ENCODE measurements at regions not wholly inside any gene's neighbourhood (a gene's known extent, or its start where the extent isn't known, plus 50 kb on each side); places are given as distances from the start of the nearest gene placed in this dataset.

DNA sequence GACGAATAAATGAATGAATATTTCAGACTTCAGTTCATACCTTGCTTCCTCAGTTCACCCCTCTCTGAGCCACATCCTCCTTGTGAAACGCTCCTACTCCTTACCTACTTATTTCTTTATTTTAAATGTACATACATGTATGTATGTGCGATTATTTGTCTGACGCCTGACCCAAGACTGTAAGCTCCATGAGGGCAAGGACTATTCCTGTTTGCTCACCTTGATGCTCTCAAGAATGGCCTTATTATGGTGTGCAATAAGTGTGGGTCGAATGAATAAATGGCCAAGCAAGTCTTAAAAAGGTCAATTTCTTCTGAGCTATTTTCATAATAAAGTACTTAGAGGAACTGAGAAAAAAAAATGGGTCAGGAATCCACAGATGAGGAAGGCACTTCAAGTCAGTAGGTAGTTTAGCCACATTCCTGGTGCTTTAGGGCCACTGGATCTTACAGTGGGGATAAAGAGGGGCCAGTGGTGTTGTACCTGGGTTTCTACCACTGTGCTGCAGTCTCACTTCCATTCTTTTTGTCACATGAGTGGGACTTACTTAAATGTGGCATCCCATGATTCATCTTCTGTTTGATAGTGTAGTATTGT lies 74.7 kb downstream of the SDC1 start:
- DNase-seq: no peak

DNA sequence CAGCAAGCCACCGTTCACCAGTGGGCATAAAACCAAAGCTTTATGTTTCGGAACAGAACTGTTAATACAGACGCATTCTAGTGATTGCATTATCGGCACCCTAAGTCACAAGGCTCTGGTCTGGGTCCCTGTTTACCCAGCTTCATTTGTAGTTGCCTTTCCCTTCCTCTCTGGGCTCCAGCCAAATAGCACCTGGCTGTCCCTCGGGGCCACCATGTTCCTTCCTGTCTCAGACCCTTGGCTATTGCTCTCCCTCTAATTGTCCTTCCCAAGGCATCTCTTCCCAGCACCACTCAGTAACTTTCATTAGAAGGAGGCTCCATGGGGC lies 75.3 kb downstream of the SDC1 start:
- DNase-seq: no peak

DNA sequence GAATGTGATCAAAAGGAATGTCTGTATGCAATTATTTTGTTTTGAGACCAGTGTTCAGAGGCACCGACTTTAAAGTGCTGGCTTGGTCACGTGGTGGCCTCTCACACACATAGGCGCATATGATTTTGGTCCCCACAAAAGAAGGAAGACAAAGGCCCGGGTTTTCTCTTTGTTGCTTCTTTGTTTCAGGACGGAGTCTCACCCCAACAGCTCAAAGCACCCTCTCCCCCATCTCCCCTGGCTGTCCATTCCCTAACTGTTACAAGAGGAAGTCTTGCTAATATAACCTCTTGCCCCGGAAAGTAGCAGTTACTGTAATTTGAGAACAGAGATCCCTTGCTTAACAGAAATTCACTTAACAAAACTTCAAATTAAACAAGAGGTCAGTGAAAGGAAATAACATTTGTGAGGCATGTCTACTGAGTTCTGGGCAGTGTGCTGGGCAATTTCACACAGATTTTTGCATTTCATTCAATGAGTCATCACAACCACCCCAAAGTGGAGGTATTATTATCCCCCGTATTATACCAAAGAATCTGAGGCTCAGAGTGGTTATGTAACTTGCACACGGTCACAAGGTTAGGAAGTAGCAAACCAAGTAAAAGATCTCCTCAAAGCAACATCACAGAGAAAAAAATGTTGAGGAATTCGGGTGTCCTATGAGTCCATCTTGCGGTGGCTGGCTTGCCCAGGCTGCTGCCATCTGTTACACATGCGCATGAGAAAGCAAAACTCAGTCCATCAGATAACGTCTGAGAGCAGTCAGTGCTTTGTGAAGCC lies 75.8 kb downstream of the SDC1 start:
- DNase-seq: no peak

DNA sequence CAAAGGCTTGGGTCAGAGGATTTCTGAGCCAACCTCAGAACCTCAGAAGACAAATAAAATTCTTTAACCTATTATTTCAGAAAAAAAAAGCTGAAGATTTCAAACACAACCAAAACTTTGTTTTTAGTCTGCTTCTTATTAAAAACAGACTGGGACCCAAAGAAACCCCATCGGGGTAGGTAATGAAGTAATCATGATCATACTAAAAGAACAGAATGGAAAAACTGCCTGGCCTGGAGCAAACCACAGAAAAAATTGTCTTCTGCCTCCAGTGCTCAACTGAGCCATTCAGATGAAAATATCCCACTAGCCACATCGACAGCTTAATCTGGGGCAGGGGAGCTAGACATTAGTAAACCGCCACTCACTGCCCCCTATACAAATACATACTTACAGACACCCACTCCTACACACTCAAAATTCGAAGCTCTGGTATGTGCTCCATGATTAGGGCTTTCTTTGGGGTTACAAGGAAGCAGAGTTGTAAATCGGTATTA lies 76.5 kb downstream of the SDC1 start:
- DNase-seq: no peak

DNA sequence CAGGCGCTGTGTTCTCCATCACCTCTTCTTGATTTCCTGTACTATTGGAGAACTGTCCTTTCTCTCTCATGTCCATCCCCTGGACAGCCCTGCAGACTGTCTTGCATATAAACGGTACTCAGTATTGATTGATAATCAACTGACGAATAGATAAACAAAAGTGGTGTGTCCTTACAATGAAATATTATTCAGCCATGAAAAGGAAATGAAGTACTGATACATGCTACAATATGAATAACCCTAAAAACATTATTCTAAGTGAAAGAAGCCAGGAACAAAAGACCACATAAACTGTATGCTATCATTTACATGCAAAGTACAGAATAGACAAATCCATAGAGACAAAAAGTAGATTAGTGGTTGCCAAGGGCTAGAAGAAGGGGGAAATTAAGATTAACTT lies 77.6 kb downstream of the SDC1 start:
- no peak for DNase-seq

DNA sequence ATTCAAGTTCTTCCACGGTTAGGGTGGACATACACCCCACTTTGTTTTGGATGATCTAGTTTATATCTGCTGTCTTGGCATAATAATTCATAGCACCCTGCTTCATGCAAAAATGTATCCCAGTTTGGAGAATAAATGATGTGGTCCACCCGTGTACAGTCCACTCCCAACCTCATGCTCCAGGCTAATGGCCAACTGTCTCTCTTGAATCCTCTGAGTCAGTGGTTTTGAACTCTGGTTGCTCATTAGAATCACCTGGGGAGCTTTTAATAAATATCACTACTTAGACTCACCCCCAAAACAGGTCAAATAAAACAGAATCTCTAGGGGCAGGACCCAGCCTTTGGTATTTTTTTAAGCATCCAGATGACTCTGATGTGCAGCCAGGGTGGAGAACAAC lies 78.5 kb downstream of the SDC1 start:
- no peak for DNase-seq

DNA sequence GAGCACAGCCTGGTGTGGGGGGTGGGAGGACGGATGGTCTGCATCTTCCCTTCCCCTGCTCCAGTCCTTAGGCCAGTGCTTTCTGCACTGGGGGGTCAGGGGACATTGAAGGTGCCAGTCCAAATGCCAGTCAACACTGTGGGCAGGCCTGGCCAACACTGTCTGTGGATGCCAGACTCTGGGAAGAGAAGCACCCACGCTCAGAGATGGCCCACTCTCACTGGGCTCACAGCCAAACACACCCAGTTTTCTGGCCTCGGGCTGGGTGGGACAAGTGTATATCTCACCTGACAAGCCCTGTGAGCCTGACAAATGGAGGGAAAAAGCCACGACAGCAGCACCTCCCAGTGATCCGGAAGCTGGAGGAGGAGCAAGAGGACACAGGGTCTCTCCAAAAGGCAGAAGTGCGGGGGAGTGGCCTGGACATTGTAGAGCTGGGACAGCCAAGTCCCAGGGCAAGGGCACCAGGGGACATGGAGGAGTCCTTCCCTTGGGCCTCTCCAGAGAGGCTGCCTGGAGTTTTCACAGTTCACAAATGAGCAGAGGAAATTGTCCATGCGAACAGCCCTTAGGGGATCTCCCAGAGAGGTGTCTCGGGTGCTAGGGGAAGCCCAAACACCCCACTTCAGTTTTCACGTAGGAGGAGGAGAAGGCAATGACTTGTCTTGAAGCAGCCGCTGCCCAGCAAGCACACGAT lies 79.3 kb downstream of the SDC1 start:
- peak; percentile 18 for DNase-seq

DNA sequence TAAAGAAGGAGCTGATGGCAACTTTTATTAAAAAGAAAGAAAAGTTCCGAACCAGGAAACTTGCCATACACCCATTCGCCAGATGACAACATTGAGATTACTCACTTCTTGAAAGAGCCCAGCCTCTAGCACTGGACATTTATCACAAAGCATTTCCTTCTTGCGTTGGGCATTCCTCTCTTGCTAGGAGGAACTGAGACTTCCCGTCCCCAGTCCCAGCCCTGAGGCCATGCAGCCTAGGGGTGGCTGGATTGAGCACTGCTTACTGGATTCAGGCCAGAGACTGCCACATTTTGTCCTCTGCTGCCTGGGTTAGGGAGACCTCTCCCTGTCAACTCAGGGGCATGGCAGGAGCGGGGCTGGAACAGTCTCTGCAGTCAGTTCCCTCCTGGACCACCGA lies 80.1 kb downstream of the SDC1 start:
- no peak for DNase-seq

DNA sequence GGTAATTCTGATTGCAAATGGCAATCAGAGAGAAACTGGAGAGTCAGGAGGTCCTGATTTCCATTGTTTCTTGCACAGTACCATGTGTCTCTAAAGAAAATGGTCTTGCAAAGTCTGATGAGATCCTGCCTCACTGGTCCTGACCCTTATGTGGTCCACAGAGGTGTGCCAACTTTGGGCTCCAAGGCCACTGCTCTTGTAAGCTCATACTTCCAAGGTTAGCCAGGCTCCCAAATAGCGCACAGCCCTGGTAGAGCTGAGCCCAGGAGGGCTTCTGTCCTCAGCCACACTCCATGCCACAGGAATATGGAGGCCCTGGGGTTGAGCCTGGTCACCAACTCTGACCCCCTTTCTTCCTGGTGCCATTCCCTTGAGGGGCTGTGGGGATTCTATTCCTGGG lies 80.7 kb downstream of the SDC1 start:
- no peak for DNase-seq

DNA sequence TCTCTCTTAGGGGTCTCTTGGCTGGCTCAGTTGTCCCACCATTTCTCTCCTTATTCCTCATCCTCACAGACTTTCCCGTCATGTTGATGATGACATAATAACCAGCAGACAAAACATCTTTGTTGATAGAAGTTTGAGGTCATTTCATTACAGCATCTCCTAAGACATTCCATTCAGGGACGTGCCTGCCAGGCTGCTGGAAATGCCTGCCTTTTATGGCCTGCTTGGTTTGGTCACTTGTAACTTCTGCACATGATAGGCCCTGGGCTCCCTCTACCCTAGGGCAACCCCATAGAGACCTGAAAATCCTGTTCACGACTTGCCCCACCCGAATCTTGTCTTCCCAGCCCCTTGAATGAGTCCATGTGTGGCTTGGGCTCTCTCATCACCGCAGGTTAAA lies 81.7 kb downstream of the SDC1 start:
- no peak for DNase-seq

DNA sequence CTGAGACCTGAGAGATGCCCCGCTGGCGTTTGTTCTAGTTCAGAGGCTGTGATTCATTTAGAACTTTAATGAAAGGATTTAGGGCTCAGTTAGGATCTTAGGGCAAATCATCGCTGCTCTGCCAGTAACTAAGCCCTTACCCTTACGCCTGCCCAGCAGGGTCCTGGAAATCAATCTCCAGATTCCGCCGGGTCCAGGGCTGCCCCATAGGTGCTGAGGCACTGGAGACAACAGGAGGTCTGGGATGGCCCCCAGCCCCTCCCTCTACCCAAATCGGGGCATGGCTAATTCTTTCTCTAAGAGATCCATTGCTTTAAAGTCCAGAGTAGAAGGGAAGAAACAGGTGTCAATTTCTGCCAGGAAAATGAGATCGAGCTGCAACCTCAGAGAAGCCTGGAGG lies 83.1 kb downstream of the SDC1 start:
- DNase-seq: no peak

DNA sequence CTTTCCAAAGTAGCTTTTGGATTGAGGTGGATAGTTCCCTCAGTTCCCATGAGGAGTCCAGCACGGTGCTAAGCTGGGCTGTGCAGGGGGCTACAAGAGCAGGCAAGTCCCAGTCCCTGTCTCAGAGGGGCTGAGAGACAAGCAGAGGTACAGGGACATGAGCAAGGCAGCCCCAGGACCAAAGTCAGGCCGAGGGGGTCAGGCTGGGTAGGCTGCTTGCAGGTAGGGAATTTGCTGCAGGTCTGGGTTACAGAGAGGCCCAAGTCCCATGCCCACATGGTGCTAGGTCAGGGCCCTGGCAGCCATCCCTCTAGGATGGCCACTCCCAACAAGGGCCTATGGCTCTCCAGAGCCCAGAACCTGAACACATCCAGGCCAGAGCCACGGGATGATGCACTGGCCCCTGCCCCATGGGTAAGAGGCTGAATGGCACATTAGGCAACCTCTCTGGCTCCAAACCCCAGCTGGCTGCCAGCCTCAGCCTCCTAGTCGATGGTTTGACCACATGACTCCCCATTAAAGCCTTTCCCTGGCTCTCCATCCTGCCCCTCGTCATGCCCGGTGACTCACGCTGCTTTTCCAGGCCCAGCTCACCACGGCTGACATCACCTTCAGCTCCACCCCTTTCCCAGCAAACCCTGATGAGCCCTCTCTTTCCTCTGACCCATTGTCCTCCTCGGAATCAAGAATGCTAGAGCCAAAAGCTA lies 83.7 kb downstream of the SDC1 start:
- DNase-seq: no peak

DNA sequence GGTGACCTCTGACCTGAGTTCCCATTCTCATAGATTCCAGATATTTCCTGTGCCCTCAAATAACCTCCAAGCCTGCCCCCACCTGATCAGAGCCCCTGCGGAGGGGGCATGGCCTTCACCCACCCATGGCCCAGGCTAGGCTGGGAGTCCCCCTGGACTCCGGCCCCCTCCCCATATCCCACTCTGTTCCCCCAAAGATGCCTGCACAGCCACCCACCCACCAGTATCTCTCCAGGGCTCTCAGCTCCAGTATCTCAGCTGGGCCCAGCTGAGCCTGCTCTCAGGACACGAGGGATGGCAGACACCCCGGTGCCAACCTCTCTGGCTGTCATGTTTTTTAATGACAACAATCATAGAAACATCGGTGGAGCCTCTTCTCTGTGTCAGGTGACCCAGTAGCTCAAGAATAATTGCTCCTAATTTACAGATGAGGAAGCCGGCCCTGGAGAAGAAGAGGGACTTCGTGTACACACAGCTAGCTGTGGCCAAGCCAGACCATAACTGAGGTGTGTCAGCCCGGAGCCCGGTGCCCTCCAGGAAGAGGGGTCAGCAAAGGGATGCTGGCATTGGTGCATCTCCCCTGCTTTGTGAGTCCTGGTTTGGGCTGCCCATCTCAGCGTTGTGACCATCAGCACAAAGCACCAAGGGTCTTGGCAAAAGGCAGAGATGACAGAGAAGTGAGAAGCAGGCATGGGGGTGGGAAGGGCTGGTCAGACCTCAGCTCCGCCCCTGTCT lies 84.4 kb downstream of the SDC1 start:
- DNase-seq: no peak

DNA sequence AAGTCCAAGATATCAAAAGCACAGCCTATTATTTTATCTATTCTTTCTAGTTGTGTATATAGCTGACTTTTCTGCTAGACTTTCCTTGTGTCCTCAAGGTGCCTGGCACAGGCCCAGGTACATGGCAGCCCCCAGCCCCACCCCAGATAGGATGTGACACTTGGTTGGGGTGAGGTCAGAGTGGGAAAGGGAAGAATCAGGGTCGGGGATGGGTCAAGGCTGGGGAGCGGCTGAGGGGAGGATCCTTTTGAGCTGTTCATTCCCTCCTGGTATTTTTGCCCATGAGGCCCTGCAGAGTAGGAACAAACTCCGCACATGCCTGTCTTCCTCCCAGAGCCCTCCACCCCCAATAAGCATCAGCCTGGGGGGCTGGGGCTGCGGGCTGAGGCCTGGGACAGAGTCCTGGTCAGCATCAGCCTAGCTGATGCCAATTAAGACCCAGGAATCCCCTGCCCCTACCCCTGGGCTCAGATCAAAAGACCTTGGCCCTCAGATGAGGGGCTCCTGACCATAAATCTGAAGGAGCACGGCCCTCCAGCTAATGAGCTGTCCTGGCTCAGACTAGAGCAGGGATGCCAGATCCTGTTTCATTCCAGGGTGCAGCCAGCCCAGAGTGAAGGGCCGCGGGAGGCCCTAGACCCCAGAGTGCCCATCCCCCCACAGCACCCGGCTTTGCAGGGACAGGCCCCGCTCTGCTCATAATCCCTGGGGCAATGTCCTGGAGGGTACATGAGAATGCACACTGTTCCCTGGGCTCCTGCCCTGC lies 85.3 kb downstream of the SDC1 start:
- DNase-seq: no peak

DNA sequence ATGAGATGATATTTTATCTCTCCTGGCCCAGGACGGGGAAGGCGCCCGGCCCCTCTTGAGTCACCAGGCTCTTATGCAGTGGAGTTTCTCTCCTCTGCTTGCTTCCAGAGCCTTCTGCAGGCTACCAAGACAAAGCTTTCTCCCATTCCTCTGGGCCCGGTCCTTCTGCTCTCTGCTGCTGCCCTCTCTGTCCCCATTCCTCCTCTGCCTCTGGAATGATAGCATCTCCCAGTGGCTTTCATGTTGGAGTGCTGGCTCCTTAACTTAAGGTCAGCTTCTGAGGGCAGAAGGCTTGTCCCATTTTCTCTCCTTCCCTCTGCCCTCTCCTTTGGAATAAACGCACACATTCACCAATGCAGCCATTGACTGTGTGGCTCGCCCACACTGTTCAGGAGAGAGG lies 86.2 kb downstream of the SDC1 start:
- no peak for DNase-seq

DNA sequence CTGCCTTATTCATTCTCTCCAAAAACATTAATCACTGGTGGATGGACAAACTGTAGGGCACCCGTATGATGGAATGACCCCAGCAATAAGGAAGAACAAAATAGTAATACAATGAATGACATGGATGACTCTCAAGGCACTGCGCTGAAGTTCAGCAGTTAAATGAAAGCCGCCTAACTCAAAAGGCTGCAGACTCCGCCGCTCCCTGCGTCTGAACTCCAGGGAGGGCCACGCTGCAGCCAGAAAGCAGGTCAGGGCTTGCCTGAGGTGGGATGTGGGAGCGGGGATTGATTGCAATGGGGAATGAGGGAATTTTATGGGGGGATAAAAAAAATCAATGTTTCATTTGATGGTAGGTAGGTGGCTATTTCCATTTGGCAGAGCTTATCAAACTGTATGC lies 86.5 kb upstream of the LAPTM4A start:
- no peak for DNase-seq

DNA sequence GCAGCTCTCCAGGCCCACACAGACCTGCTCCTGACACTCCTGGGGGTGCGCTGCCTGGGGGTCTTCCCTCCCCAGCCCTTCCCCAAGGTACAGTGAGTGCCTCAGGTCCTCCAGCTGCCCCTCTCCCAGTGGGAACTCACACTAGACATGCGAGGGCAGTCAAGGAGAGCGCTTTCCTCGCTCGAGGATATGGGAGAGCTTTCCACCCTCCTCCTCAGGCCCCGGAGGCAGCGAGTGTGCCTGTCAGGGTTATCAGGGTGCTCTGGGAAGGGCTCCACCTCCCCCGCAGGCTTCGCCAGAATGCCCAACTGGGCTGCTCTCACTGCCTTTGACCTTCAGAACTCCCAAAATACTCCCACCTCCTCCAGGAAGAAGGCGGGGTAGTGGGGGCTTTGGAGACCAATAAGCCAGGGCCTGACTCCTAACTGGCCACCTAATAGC lies 85.7 kb upstream of the LAPTM4A start:
- no peak for DNase-seq

DNA sequence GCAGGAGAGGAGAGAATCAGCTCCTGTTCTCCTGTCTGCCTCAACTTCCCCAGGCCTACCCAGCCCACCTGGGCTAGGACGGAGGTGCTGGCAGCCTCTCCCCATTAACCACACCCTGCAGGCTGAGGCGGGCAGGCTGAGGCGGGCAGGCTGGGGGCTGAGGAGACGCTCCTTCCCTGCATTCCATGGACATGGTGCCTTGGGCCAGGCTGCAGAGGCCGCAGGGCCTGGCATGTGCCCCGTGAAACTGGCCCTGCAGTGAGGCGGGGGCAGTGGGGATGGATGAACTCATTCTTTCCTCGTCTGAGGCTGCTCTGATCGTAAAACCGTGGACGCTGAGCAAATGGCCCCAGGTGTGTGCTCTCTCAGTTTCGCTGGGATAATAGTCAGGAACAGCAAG lies 84.7 kb upstream of the LAPTM4A start:
- DNase-seq: no peak

DNA sequence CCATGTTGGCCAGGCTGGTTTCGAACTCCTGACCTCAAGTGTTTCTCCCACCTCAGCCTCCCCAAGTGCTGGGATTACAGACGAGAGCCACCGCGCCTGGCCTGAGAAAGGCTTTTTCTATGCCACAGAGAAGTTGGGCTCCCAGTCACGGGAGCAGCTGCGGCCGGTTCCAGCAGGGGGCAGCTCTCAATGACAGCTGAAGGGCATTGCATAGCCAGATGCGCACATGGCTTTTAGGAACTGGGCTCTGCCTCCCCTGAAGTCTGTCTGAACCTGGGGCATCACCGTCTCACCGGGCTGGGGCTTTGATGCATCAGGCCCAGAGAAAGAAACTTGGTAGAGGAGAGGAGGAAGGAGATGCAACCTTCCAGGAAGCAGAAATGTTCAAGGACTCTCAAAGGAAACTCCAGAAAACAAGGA lies 84.2 kb upstream of the LAPTM4A start:
- peak; percentile 63 for DNase-seq

DNA sequence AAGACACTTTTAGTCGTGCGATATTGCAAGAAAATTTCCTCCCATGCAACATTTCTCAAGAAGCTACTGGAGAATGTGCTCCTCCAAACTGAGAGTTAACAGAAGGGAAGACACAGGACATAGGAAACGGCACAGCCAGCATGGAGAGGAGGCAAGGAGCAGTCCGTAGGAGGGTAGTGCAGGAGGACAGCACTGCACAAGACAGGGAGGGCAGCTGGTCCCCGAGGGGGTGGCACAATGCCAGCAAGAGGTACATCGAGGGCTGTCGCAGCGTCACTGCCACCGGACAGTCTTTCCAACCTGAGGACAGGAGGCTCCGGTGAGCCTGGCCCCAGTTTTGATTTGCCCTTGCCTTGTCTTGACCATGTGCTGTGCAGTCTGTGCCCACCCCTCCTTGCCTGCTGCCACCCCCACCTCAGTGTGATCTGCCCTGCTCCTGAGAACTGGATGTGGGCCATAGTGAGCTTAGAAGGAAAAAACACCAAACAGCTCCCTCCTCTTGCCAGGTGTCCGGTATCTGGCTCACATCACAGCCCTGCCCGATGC lies 81.6 kb upstream of the LAPTM4A start:
- no peak for DNase-seq

DNA sequence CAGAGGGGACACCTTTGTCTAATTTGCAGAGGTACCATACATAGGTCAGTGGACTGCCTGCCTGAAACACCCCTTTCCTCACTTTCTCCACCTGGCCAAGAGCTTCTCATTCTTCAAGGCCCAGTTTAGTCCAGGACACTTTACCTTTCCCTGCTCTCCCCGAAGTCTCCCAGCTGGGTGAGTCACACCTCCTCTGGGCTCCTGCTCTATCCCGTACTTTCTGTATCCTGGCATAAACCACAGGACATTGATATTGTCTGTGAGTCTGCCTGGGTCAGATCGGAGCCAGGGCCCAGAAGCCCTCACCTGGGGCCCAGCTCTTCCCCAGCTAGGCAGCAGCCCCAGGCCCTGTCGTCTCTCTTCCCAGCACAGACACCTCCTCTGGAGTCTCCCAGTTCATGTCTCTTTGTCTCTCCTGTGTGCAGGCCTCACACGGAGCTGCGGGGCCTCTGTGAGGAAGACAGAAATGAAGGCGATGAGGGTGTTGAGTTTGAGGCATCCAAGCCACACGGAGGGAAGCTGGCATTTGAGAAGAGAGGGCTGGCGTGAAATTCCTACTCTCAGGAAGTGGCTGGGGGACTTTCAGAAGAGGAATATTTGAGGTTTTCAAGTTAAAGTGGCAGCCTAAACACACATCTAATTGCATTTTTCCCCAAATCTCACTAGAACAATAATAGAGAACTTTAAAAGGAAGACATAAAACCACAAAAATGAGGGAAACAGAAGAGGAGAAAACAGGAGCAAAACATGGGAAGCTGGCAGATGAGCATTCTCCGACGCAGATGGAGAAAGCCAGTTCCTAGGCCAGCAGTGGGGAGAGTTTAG lies 79.6 kb upstream of the LAPTM4A start:
- DNase-seq: no peak

All from activated CD4-positive, alpha-beta T cell treated with anti-CD3 and anti-CD28 coated beads for 48 hours (primary cell).